Stimulated activated memory B cell treated with anti-CD40 and anti-IgM and Interleukin-4, amounts not matched to agents 10 μg/mL and 1 μg/mL and 100 μg/mL, for 72 hours (primary cell): ENCODE measurements at regions not wholly inside any gene's neighbourhood (a gene's known extent, or its start where the extent isn't known, plus 50 kb on each side); places are given as distances from the start of the nearest gene placed in this dataset.

ENCODE experiments used
- ATAC-seq: fragments of 150-1000 bp; cut with Tn5 transposase; 2 replicates; pipeline ENCODE4 v1.10.0; 2021
- H3K27ac Mint-ChIP-seq: one replicate; pipeline ENCODE4 v1.8.0; 2022; ENCODE audit warnings: mild to moderate bottlenecking, mixed read lengths
- H3K27me3 Mint-ChIP-seq: one replicate; pipeline ENCODE4 v1.8.0; 2022; ENCODE audit warnings: mixed read lengths
- H3K36me3 Mint-ChIP-seq: one replicate; pipeline ENCODE4 v1.8.0; 2022; ENCODE audit warnings: mixed read lengths
- H3K4me1 Mint-ChIP-seq: one replicate; pipeline ENCODE4 v1.8.0; 2022; ENCODE audit warnings: mixed read lengths
- H3K4me3 Mint-ChIP-seq: one replicate; pipeline ENCODE4 v1.8.0; 2022; ENCODE audit warnings: mild to moderate bottlenecking, moderate library complexity, mixed read lengths
- H3K9me3 Mint-ChIP-seq: one replicate; pipeline ENCODE4 v1.8.0; 2022; ENCODE audit warnings: mixed read lengths

GRCh38 chr1:80962564-80962963, 838.2 kb upstream of the ADGRL2 start:
- Mint-ChIP-seq H3K36me3 (no peaks in the 10 kb centered on the region), H3K9me3 (no peaks in the 10 kb centered on the region), H3K27ac (no peak overlapping the region), H3K4me3 (no peak overlapping the region), H3K27me3 (no peaks in the 10 kb centered on the region), H3K4me1 (no peaks in the 10 kb centered on the region)
- no peak for ATAC-seq

- no peaks in the 10 kb centered on the region for H3K9me3 Mint-ChIP-seq
- no peaks in the 10 kb centered on the region for H3K27me3 Mint-ChIP-seq
- no peaks in the 10 kb centered on the region for H3K4me1 Mint-ChIP-seq
- ATAC-seq: peak; percentile 27
- H3K36me3 Mint-ChIP-seq: no peaks in the 10 kb centered on the region
- no peak overlapping the region for H3K27ac Mint-ChIP-seq
- no peak overlapping the region for H3K4me3 Mint-ChIP-seq
Observed at GRCh38 chr1:80961464-80962190, 839.1 kb upstream of the ADGRL2 start.

GRCh38 chr1:80933346-80933745, 867.4 kb upstream of the ADGRL2 start:
- no peaks in the 10 kb centered on the region for H3K27me3 Mint-ChIP-seq
- H3K9me3 Mint-ChIP-seq: peaks cover 15% of the 10 kb centered on the region
- no peak for ATAC-seq
- H3K36me3 Mint-ChIP-seq: peaks cover 5% of the 10 kb centered on the region
- no peak overlapping the region for H3K27ac Mint-ChIP-seq
- H3K4me1 Mint-ChIP-seq: no peaks in the 10 kb centered on the region
- H3K4me3 Mint-ChIP-seq: no peak overlapping the region

GRCh38 chr1:80931178-80931577, 869.6 kb upstream of the ADGRL2 start:
- Mint-ChIP-seq H3K27me3 (no peaks in the 10 kb centered on the region), H3K27ac (no peak overlapping the region), H3K9me3 (peaks cover 14% of the 10 kb centered on the region), H3K4me1 (no peaks in the 10 kb centered on the region), H3K4me3 (no peak overlapping the region), H3K36me3 (peaks cover 5% of the 10 kb centered on the region)
- no peak for ATAC-seq

GRCh38 chr1:80929868-80930508, 870.7 kb upstream of the ADGRL2 start:
- Mint-ChIP-seq H3K27ac (no peak overlapping the region), H3K9me3 (peaks cover 14% of the 10 kb centered on the region), H3K36me3 (peaks cover 5% of the 10 kb centered on the region), H3K4me1 (no peaks in the 10 kb centered on the region), H3K27me3 (no peaks in the 10 kb centered on the region), H3K4me3 (no peak overlapping the region)
- no peak for ATAC-seq

- Mint-ChIP-seq H3K36me3 (peaks cover 5% of the 10 kb centered on the region), H3K9me3 (peaks cover 11% of the 10 kb centered on the region), H3K27ac (no peak overlapping the region), H3K4me1 (no peaks in the 10 kb centered on the region), H3K27me3 (no peaks in the 10 kb centered on the region), H3K4me3 (no peak overlapping the region)
- ATAC-seq: no peak
Observed at GRCh38 chr1:80926531-80926930, 874.2 kb upstream of the ADGRL2 start.

GRCh38 chr1:80925130-80925805, 875.5 kb upstream of the ADGRL2 start:
- H3K36me3 Mint-ChIP-seq: no peaks in the 10 kb centered on the region
- H3K9me3 Mint-ChIP-seq: peaks cover 2% of the 10 kb centered on the region
- ATAC-seq: no peak
- H3K4me1 Mint-ChIP-seq: no peaks in the 10 kb centered on the region
- no peaks in the 10 kb centered on the region for H3K27me3 Mint-ChIP-seq
- no peak overlapping the region for H3K27ac Mint-ChIP-seq
- H3K4me3 Mint-ChIP-seq: no peak overlapping the region

GRCh38 chr1:80924290-80924689, 876.4 kb upstream of the ADGRL2 start:
- no peak overlapping the region for H3K27ac Mint-ChIP-seq
- no peaks in the 10 kb centered on the region for H3K27me3 Mint-ChIP-seq
- ATAC-seq: no peak
- H3K36me3 Mint-ChIP-seq: no peaks in the 10 kb centered on the region
- no peak overlapping the region for H3K4me3 Mint-ChIP-seq
- H3K9me3 Mint-ChIP-seq: peaks cover 2% of the 10 kb centered on the region
- no peaks in the 10 kb centered on the region for H3K4me1 Mint-ChIP-seq

GRCh38 chr1:80922906-80923305, 877.8 kb upstream of the ADGRL2 start:
- H3K4me1 Mint-ChIP-seq: no peaks in the 10 kb centered on the region
- ATAC-seq: no peak
- H3K27ac Mint-ChIP-seq: no peak overlapping the region
- no peaks in the 10 kb centered on the region for H3K36me3 Mint-ChIP-seq
- no peaks in the 10 kb centered on the region for H3K9me3 Mint-ChIP-seq
- no peaks in the 10 kb centered on the region for H3K27me3 Mint-ChIP-seq
- no peak overlapping the region for H3K4me3 Mint-ChIP-seq

GRCh38 chr1:80919426-80919825, 881.3 kb upstream of the ADGRL2 start:
- no peaks in the 10 kb centered on the region for H3K4me1 Mint-ChIP-seq
- no peak for ATAC-seq
- H3K36me3 Mint-ChIP-seq: no peaks in the 10 kb centered on the region
- H3K27me3 Mint-ChIP-seq: no peaks in the 10 kb centered on the region
- H3K27ac Mint-ChIP-seq: no peak overlapping the region
- no peak overlapping the region for H3K4me3 Mint-ChIP-seq
- no peaks in the 10 kb centered on the region for H3K9me3 Mint-ChIP-seq

- Mint-ChIP-seq H3K27me3 (no peaks in the 10 kb centered on the region), H3K27ac (no peak overlapping the region), H3K4me1 (no peaks in the 10 kb centered on the region), H3K36me3 (no peaks in the 10 kb centered on the region), H3K4me3 (no peak overlapping the region), H3K9me3 (no peaks in the 10 kb centered on the region)
- no peak for ATAC-seq
Observed at GRCh38 chr1:80918380-80918779, 882.4 kb upstream of the ADGRL2 start.

GRCh38 chr1:80917826-80918225, 882.9 kb upstream of the ADGRL2 start:
- no peak for ATAC-seq
- Mint-ChIP-seq H3K36me3 (no peaks in the 10 kb centered on the region), H3K27ac (no peak overlapping the region), H3K27me3 (no peaks in the 10 kb centered on the region), H3K4me3 (no peak overlapping the region), H3K9me3 (no peaks in the 10 kb centered on the region), H3K4me1 (no peaks in the 10 kb centered on the region)

GRCh38 chr1:80917225-80917624, 883.5 kb upstream of the ADGRL2 start:
- Mint-ChIP-seq H3K36me3 (no peaks in the 10 kb centered on the region), H3K27me3 (no peaks in the 10 kb centered on the region), H3K9me3 (no peaks in the 10 kb centered on the region), H3K4me3 (no peak overlapping the region), H3K4me1 (no peaks in the 10 kb centered on the region), H3K27ac (no peak overlapping the region)
- no peak for ATAC-seq

GRCh38 chr1:80915491-80915890, 885.2 kb upstream of the ADGRL2 start:
- Mint-ChIP-seq H3K4me3 (no peak overlapping the region), H3K27ac (no peak overlapping the region), H3K4me1 (no peaks in the 10 kb centered on the region), H3K9me3 (no peaks in the 10 kb centered on the region), H3K36me3 (no peaks in the 10 kb centered on the region), H3K27me3 (no peaks in the 10 kb centered on the region)
- ATAC-seq: no peak

GRCh38 chr1:80910426-80910825, 890.3 kb upstream of the ADGRL2 start:
- ATAC-seq: no peak
- Mint-ChIP-seq H3K36me3 (no peaks in the 10 kb centered on the region), H3K27ac (no peak overlapping the region), H3K27me3 (no peaks in the 10 kb centered on the region), H3K4me3 (no peak overlapping the region), H3K9me3 (no peaks in the 10 kb centered on the region), H3K4me1 (no peaks in the 10 kb centered on the region)
